ENCODE measurements at regions not wholly inside any gene's neighbourhood (a gene's known extent, or its start where the extent isn't known, plus 50 kb on each side); places are given as distances from the start of the nearest gene placed in this dataset.

GRCh38 chr4:13970349-13970748 is 342.8 kb upstream of the BOD1L1 start:
- TF ChIP-seq CTCF (conservative IDR thresholded peaks at IDR 0.05; ENCODE audit: control insufficient read depth, insufficient read depth, low read depth, low read length): no peak
- DNase-seq (ENCODE audit: low read depth): no peak
- H3K4me3 ChIP-seq (ENCODE audit: control insufficient read depth, low read depth, low read length): no peak overlapping the region

GRCh38 chr4:13977746-13978145 is 350.2 kb upstream of the BOD1L1 start:
- TF ChIP-seq CTCF (conservative IDR thresholded peaks at IDR 0.05; ENCODE audit: control insufficient read depth, insufficient read depth, low read depth, low read length): no peak

GRCh38 chr4:13980317-13981310 is 353.1 kb upstream of the BOD1L1 start:
- peak; percentile 99 for DNase-seq (ENCODE audit: low read depth)
- no peak overlapping the region for H3K4me3 ChIP-seq (ENCODE audit: control insufficient read depth, low read depth, low read length)

More at GRCh38 chr4:13977746-13978145, 350.2 kb upstream of the BOD1L1 start:
- no peak for DNase-seq (ENCODE audit: low read depth)
- no peak overlapping the region for H3K4me3 ChIP-seq (ENCODE audit: control insufficient read depth, low read depth, low read length)

GRCh38 chr4:13981499-13981898 is 354.0 kb upstream of the BOD1L1 start:
- TF ChIP-seq CTCF (conservative IDR thresholded peaks at IDR 0.05; ENCODE audit: control insufficient read depth, insufficient read depth, low read depth, low read length): no peak
- DNase-seq (ENCODE audit: low read depth): no peak
- no peak overlapping the region for H3K4me3 ChIP-seq (ENCODE audit: control insufficient read depth, low read depth, low read length)

More at GRCh38 chr4:13980317-13981310, 353.1 kb upstream of the BOD1L1 start:
- no peak for TF ChIP-seq CTCF (conservative IDR thresholded peaks at IDR 0.05; ENCODE audit: control insufficient read depth, insufficient read depth, low read depth, low read length)

GRCh38 chr4:13982010-13982409 is 354.5 kb upstream of the BOD1L1 start:
- no peak overlapping the region for H3K4me3 ChIP-seq (ENCODE audit: control insufficient read depth, low read depth, low read length)
- no peak for TF ChIP-seq CTCF (conservative IDR thresholded peaks at IDR 0.05; ENCODE audit: control insufficient read depth, insufficient read depth, low read depth, low read length)
- no peak for DNase-seq (ENCODE audit: low read depth)

GRCh38 chr4:13983189-13983790 is 355.8 kb upstream of the BOD1L1 start:
- no peak overlapping the region for H3K4me3 ChIP-seq (ENCODE audit: control insufficient read depth, low read depth, low read length)
- no peak for TF ChIP-seq CTCF (conservative IDR thresholded peaks at IDR 0.05; ENCODE audit: control insufficient read depth, insufficient read depth, low read depth, low read length)

More at GRCh38 chr4:13983189-13983790, 355.8 kb upstream of the BOD1L1 start:
- no peak for DNase-seq (ENCODE audit: low read depth)

All from fibroblast of mammary gland (primary cell).